HCT116 (cell line): ENCODE measurements at regions not wholly inside any gene's neighbourhood (a gene's known extent, or its start where the extent isn't known, plus 50 kb on each side); places are given as distances from the start of the nearest gene placed in this dataset.

Source experiments
- ATAC-seq: fragments of 200-7000 bp; cut with Tn5 transposase; 2 replicates; pipeline ENCODE4 v1.9.1; 2020; ENCODE audit warnings: mild to moderate bottlenecking, moderate library complexity
- BruUV-seq: library from RNA; stranded (reverse); fragments of 400-500 nt; replicated peaks from 2 replicates; lab custom pipeline; 2021; lab: Mats Ljungman, UMichigan
- CTCF ChIA-PET: fragments of 300-600 bp; sonication (Branson Sonifier 250); formaldehyde crosslinking; loops from one replicate; lab custom pipeline; 2021; ENCODE audit warnings: antibody characterized with exemption; lab: Charles Lee
- POLR2A ChIA-PET: fragments of 300-600, 350-600 bp; sonication (Branson Sonifier 250); formaldehyde crosslinking; loops from one replicate; lab custom pipeline; 2021; ENCODE audit warnings: antibody characterized with exemption; lab: Charles Lee
- RAD21 ChIA-PET, 2 experiments: fragments of 300-600 bp; sonication (Branson Sonifier 250); formaldehyde crosslinking; loops; one replicate each; lab custom pipeline; 2023; ENCODE audit warnings: low total read pairs in 2 of 2; ENCODE audit not compliant: uncharacterized antibody in 2 of 2, unreplicated experiment in 2 of 2, low non-redundant PET in 1 of 2; lab: Charles Lee
- DNase-seq: peaks from one replicate; pipeline ENCODE4 v3.0.0-alpha.2; 2010; ENCODE audit warnings: low read depth, low spot score
- H2AFZ ChIP-seq: fragments of 200-600 bp; shearing (Covaris generic), sonication (generic); 2 replicates; pipeline ENCODE4 v1.6.1; 2017; ENCODE audit warnings: low read depth, mixed run types, mixed read lengths, antibody characterized with exemption, low read length; ENCODE audit not compliant: poor library complexity, severe bottlenecking
- H3K27ac ChIP-seq: 2 replicates; pipeline ENCODE4 v1.5.1; 2012; ENCODE audit warnings: low read depth, low read length
- H3K27me3 ChIP-seq: fragments of 200-600 bp; sonication (generic); 2 replicates; pipeline ENCODE4 v1.6.1; 2016; ENCODE audit warnings: mixed run types, low read length, mixed read lengths; ENCODE audit not compliant: insufficient read depth
- H3K36me3 ChIP-seq, 2 experiments: fragments of 200-500 bp in 1 of 2; fragments of 200-600 bp in 1 of 2; sonication (Bioruptor generic) in 1 of 2; sonication (generic) in 1 of 2; 2 replicates each; pipeline versions ENCODE4 v1.5.1 to v1.6.1; 2014 to 2016; ENCODE audit warnings: low read length in 2 of 2, inconsistent platforms in 1 of 2, mixed read lengths in 1 of 2, mixed run types in 1 of 2; ENCODE audit not compliant: insufficient read depth in 2 of 2, control insufficient read depth in 1 of 2
- H3K4me1 ChIP-seq, 2 experiments: fragments of 200-600 bp in 1 of 2; sonication (generic) in 1 of 2; 2 replicates each; pipeline versions ENCODE4 v1.5.1 to v1.6.1; 2012 to 2017; ENCODE audit warnings: low read length in 2 of 2, inconsistent platforms in 1 of 2, mild to moderate bottlenecking in 1 of 2, mixed read lengths in 1 of 2, mixed run types in 1 of 2, moderate library complexity in 1 of 2; ENCODE audit not compliant: insufficient read depth in 2 of 2, control insufficient read depth in 1 of 2
- H3K4me2 ChIP-seq: fragments of 200-600 bp; sonication (generic); 2 replicates; pipeline ENCODE4 v1.6.1; 2017; ENCODE audit warnings: mixed run types, low read length, mixed read lengths
- H3K4me3 ChIP-seq, 2 experiments: fragments of 200-600 bp in 1 of 2; sonication (generic) in 1 of 2; replicated peaks in 1 of 2; 2 replicates each; pipeline ENCODE4 v1.5.1; 2011 to 2016; ENCODE audit warnings: low read length in 2 of 2, control low read depth in 1 of 2, low read depth in 1 of 2, mild to moderate bottlenecking in 1 of 2, mixed read lengths in 1 of 2, mixed run types in 1 of 2
- H3K79me2 ChIP-seq: fragments of 200-600 bp; sonication (generic); 2 replicates; pipeline ENCODE4 v1.6.1; 2017; ENCODE audit warnings: mild to moderate bottlenecking, mixed run types, low read length, moderate library complexity, mixed read lengths; ENCODE audit not compliant: insufficient read depth
- H3K9ac ChIP-seq: fragments of 200-600 bp; sonication (generic); 2 replicates; pipeline ENCODE4 v1.6.1; 2016; ENCODE audit warnings: low read length, mixed read lengths
- H3K9me2 ChIP-seq: fragments of 200-600 bp; sonication (generic), shearing (Covaris generic); 2 replicates; pipeline ENCODE4 v1.6.1; 2017; ENCODE audit warnings: mixed run types, mild to moderate bottlenecking, moderate library complexity; ENCODE audit not compliant: insufficient read depth
- H3K9me3 ChIP-seq, 2 experiments: fragments of 200-500 bp in 1 of 2; fragments of 200-600 bp in 1 of 2; sonication (Bioruptor generic) in 1 of 2; sonication (generic) in 1 of 2; 2 replicates each; pipeline ENCODE4 v1.6.1; 2014 to 2017; ENCODE audit warnings: low read length in 2 of 2, mixed read lengths in 2 of 2, inconsistent platforms in 1 of 2, low read depth in 1 of 2, mild to moderate bottlenecking in 1 of 2, mixed run types in 1 of 2, moderate library complexity in 1 of 2; ENCODE audit not compliant: control insufficient read depth in 1 of 2, insufficient read depth in 1 of 2
- H4K20me1 ChIP-seq: fragments of 200-600 bp; sonication (generic), shearing (Covaris generic); 2 replicates; pipeline ENCODE4 v1.6.1; 2017; ENCODE audit warnings: mixed run types, mild to moderate bottlenecking, moderate library complexity; ENCODE audit not compliant: insufficient read depth
- CBX3 ChIP-seq: IDR thresholded peaks from 2 replicates; pipeline ENCODE4 v1.6.1; 2012; ENCODE audit warnings: low read depth
- POLR2AphosphoS5 ChIP-seq: IDR thresholded peaks from 2 replicates; pipeline ENCODE4 v1.6.1; 2011; ENCODE audit warnings: mild to moderate bottlenecking, low read depth, low read length, moderate library complexity
- RAD21 ChIP-seq: IDR thresholded peaks from 2 replicates; pipeline ENCODE4 v1.6.1; 2012; ENCODE audit warnings: low read depth, mild to moderate bottlenecking
- intact Hi-C: fragments of 100-400 bp; cut with micrococcal nuclease; formaldehyde crosslinking; loops from 2 replicates; pipeline ENCODE4 v1.10.0; 2022
- TF ChIP-seq, protein P1 (sequence below): IDR thresholded peaks from 2 replicates; pipeline ENCODE4 v1.6.1; 2011; ENCODE audit warnings: mild to moderate bottlenecking, low read length, moderate library complexity; ENCODE audit not compliant: insufficient replicate concordance; ENCODE audit errors: extremely low read depth
- TF ChIP-seq, protein P2 (sequence below): IDR thresholded peaks from 2 replicates; pipeline ENCODE4 v1.6.1; 2012; ENCODE audit warnings: low read depth

DNA sequence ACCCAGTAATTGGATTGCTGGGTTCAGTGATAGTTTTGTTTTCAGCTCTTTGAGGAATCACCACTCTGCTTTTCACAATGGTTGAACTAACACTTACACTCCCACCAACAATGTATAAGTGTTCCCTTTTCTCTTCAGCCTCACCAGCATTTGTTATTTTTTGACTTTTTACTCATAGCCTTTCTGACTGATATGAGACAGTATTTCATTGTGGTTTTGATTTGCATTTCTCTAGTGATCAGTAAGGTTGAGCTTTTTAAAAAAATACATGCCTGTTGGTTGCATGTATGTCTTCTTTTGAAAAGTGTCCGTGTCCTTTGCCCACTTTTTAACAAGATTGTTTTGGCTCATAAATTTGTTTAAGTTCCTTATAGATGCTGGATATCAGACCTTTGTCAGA lies 185.7 kb upstream of the CCNH start:
- H3K27ac ChIP-seq: no peak overlapping the region
- H3K4me1 ChIP-seq: no peaks in the 10 kb centered on the region
- no peak overlapping the region for H3K9ac ChIP-seq
- no peaks in the 10 kb centered on the region for H4K20me1 ChIP-seq
- no peaks in the 10 kb centered on the region for H3K9me3 ChIP-seq
- H3K4me3 ChIP-seq: no peak overlapping the region
- intact Hi-C loops: no loop called here
- ChIA-PET POLR2A (no interaction called here), CTCF (no interaction called here), RAD21 (no interaction called here)
- no peaks in the 10 kb centered on the region for H3K36me3 ChIP-seq
- TF ChIP-seq, protein P1, sequence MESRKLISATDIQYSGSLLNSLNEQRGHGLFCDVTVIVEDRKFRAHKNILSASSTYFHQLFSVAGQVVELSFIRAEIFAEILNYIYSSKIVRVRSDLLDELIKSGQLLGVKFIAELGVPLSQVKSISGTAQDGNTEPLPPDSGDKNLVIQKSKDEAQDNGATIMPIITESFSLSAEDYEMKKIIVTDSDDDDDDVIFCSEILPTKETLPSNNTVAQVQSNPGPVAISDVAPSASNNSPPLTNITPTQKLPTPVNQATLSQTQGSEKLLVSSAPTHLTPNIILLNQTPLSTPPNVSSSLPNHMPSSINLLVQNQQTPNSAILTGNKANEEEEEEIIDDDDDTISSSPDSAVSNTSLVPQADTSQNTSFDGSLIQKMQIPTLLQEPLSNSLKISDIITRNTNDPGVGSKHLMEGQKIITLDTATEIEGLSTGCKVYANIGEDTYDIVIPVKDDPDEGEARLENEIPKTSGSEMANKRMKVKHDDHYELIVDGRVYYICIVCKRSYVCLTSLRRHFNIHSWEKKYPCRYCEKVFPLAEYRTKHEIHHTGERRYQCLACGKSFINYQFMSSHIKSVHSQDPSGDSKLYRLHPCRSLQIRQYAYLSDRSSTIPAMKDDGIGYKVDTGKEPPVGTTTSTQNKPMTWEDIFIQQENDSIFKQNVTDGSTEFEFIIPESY: no peak
- TF ChIP-seq, protein P2, sequence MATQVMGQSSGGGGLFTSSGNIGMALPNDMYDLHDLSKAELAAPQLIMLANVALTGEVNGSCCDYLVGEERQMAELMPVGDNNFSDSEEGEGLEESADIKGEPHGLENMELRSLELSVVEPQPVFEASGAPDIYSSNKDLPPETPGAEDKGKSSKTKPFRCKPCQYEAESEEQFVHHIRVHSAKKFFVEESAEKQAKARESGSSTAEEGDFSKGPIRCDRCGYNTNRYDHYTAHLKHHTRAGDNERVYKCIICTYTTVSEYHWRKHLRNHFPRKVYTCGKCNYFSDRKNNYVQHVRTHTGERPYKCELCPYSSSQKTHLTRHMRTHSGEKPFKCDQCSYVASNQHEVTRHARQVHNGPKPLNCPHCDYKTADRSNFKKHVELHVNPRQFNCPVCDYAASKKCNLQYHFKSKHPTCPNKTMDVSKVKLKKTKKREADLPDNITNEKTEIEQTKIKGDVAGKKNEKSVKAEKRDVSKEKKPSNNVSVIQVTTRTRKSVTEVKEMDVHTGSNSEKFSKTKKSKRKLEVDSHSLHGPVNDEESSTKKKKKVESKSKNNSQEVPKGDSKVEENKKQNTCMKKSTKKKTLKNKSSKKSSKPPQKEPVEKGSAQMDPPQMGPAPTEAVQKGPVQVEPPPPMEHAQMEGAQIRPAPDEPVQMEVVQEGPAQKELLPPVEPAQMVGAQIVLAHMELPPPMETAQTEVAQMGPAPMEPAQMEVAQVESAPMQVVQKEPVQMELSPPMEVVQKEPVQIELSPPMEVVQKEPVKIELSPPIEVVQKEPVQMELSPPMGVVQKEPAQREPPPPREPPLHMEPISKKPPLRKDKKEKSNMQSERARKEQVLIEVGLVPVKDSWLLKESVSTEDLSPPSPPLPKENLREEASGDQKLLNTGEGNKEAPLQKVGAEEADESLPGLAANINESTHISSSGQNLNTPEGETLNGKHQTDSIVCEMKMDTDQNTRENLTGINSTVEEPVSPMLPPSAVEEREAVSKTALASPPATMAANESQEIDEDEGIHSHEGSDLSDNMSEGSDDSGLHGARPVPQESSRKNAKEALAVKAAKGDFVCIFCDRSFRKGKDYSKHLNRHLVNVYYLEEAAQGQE: no peak
- TF ChIP-seq RAD21 (no peak), POLR2AphosphoS5 (no peak), CBX3 (no peak)
- no peak overlapping the region for H3K4me2 ChIP-seq
- no TSS peak for BruUV-seq
- H3K27me3 ChIP-seq: no peaks in the 10 kb centered on the region
- DNase-seq (no peak), ATAC-seq (no peak)
- H2AFZ ChIP-seq: no peak overlapping the region
- H3K9me2 ChIP-seq: no peaks in the 10 kb centered on the region
- H3K79me2 ChIP-seq: no peaks in the 10 kb centered on the region
